ENCODE measurements at regions not wholly inside any gene's neighbourhood (a gene's known extent, or its start where the extent isn't known, plus 50 kb on each side); places are given as distances from the start of the nearest gene placed in this dataset.
"Not testable (repeated sequence)": the region's sequence is repeated elsewhere in the genome, so short reads cannot be mapped to it uniquely, and the experiment has no call there.

GRCh38 chr1:168490306-168490705, 53.5 kb downstream of the XCL2 start:
- TF ChIP-seq ZFX (IDR thresholded peaks at IDR 0.05) (no peak), CTCF (conservative IDR thresholded peaks at IDR 0.05) (no peak)
- H3K27ac ChIP-seq: no peak overlapping the region

GRCh38 chr1:168488138-168488537, 55.7 kb downstream of the XCL2 start:
- H3K27ac ChIP-seq: no peak overlapping the region

GRCh38 chr1:168486820-168487219, 57.0 kb downstream of the XCL2 start:
- not testable (repeated sequence) for H3K27ac ChIP-seq

More at GRCh38 chr1:168488138-168488537, 55.7 kb downstream of the XCL2 start:
- TF ChIP-seq ZFX (IDR thresholded peaks at IDR 0.05) (no peak), CTCF (conservative IDR thresholded peaks at IDR 0.05) (no peak)

- TF ChIP-seq ZFX (IDR thresholded peaks at IDR 0.05): no peak
- no peak for TF ChIP-seq CTCF (conservative IDR thresholded peaks at IDR 0.05)
Observed at GRCh38 chr1:168485048-168485447, 58.7 kb downstream of the XCL2 start.

GRCh38 chr1:168484083-168484482, 59.7 kb downstream of the XCL2 start:
- no peak overlapping the region for H3K27ac ChIP-seq
- no peak for TF ChIP-seq ZFX (IDR thresholded peaks at IDR 0.05)
- TF ChIP-seq CTCF (conservative IDR thresholded peaks at IDR 0.05): no peak

More at GRCh38 chr1:168485048-168485447, 58.7 kb downstream of the XCL2 start:
- no peak overlapping the region for H3K27ac ChIP-seq

GRCh38 chr1:168483539-168483938, 60.3 kb downstream of the XCL2 start:
- no peak overlapping the region for H3K27ac ChIP-seq
- no peak for TF ChIP-seq CTCF (conservative IDR thresholded peaks at IDR 0.05)
- TF ChIP-seq ZFX (IDR thresholded peaks at IDR 0.05): no peak

GRCh38 chr1:168482106-168482505, 61.7 kb downstream of the XCL2 start:
- TF ChIP-seq CTCF (conservative IDR thresholded peaks at IDR 0.05) (no peak), ZFX (IDR thresholded peaks at IDR 0.05) (no peak)
- no peak overlapping the region for H3K27ac ChIP-seq

- H3K27ac ChIP-seq: no peak overlapping the region
- TF ChIP-seq CTCF (conservative IDR thresholded peaks at IDR 0.05) (no peak), ZFX (IDR thresholded peaks at IDR 0.05) (no peak)
Observed at GRCh38 chr1:168481586-168481985, 62.2 kb downstream of the XCL2 start.

Data from C4-2B (cell line).